GM19238 (cell line): ENCODE measurements at regions not wholly inside any gene's neighbourhood (a gene's known extent, or its start where the extent isn't known, plus 50 kb on each side); places are given as distances from the start of the nearest gene placed in this dataset.
"Not testable (repeated sequence)": the region's sequence is repeated elsewhere in the genome, so short reads cannot be mapped to it uniquely, and the experiment has no call there.

ENCODE experiments used
- DNase-seq: peaks from one replicate; pipeline ENCODE4 v3.0.0; 2011; ENCODE audit warnings: low spot score; ENCODE audit not compliant: insufficient read length

DNA sequence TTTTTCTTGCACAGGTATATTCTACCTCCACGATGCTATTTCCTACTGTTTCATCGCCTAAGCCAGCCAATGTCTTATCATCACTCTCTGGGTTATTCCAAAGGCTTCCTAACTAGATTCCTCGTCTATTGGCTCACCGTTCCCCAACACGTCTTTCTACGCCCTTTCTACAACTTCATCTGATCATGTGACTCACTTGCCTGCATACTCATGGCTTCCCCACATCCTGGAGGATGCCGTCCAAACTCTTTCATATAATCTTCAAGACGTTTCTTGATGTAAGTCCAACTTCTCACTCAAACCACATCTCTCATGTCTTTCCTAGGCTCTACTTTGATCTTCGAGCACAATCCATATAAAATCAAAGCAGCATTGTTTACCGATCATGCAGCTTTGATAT is 322.0 kb upstream of the PPARGC1A start:
- no peak for DNase-seq

DNA sequence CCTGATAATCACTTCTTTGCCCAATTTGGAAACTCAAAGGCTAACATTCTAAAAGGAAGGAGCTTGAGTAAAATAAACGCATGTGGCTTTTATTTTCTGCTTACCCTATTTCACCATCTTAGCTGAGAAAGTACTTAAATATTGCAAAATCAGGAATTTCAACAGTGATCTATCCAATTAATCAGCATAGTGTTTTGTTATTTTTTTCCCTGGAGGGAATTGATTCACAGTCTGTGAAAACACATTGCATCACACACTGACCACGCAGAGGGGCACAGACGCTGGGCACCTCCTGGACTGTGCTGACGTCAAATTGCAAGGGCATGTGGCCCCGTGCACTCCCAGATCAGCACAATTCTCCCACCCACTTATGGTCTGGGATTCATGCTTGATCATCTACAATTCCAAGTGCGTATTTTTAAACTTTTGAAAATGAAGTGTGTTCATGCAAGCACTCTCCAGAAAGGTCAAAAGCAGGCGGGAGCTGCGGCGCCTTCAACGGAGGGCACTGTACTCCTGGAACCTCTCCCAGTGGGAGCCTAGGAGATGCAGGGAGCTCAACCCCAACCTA is 320.6 kb upstream of the PPARGC1A start:
- DNase-seq: no peak

DNA sequence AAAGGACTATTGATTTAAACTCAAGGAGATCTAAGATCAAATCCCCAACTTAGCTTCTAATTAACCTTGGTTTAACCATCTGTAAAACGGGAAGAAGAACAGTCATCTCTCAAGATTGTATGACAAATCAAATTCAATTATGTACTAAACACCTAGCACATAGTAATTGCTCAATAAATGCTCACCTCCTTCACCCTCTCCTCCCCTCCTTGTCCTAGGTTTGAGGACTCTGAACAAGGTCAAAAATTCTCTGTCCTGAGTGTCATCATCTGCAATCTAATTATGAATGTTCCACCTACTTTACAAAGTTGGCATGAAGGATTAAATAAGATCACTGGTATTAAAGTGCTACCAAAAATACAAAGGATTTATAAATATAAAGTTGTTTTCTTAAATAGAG is 320.1 kb upstream of the PPARGC1A start:
- no peak for DNase-seq

DNA sequence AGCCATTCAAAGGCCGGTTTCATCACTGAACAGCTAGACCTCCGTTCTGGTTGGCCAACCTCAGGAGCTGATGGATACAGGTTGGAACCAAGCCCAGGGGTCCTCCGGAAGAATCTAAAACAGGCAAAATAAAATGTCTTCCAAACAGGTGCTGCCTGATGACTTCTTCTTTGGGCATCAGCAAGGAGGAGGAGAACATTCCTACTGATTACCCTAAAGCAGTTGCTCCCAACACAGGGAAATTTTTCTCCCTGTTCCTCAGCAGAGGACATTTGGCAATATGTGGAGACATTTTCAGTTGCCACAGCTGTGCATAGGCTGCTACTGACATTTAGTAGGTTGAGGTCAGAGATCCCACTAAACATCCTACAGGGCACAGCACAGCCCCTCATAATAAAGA is 319.3 kb upstream of the PPARGC1A start:
- DNase-seq: no peak

DNA sequence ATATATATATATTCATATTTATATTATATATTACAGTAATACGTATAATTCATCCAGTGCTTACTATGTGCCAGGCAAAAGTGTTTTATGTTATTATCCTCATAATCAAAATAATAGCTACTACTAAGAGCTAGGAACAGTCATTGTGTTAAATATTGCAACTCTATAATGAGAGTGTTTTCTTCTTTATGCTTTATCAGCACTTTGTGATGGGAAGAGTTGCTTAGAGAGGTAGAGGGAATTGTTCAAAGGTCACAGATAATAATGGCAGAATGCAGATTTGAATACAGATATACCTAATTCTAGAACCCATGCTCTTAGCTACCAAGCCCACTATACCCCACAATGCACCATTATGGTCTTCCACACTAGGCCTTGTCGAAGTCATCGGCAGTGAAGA is 318.8 kb upstream of the PPARGC1A start:
- no peak for DNase-seq

DNA sequence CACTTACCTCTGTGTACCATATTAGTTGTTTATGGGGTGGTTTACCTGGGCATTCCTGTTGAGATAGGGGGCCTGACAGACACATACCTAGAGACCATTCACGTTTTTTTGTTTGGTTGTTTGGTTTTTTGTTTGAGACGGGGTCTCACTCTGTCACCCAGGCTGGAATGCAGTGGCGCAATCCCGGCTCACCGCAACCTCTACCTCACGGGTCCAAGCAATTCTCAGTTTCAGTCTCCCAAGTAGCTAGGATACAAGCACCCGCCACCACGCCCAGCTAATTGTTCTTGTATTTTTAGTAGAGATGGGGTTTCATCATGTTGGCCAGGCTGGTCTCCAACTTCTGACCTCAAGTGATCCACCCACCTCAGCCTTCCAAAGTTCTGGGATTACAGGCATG is 314.9 kb upstream of the PPARGC1A start:
- DNase-seq: not testable (repeated sequence)

DNA sequence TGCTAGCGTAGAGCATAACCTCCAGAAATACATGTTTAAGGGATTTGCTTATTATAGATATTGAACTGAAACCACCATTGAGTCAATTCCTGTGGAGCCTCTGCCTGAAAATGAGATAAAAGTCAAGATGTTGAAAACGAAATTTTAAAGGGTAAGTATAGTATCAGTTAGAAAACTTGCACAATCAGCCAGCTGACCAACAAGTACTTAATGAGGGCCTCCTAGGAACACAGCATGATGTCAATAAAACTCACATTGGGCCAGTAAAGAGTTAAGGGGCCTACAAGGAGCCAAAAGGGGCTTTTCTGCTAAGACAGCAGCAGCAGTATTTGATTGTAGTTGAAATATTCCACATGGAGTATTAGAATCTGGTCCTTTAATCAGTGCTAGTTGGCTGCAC is 314.1 kb upstream of the PPARGC1A start:
- no peak for DNase-seq

DNA sequence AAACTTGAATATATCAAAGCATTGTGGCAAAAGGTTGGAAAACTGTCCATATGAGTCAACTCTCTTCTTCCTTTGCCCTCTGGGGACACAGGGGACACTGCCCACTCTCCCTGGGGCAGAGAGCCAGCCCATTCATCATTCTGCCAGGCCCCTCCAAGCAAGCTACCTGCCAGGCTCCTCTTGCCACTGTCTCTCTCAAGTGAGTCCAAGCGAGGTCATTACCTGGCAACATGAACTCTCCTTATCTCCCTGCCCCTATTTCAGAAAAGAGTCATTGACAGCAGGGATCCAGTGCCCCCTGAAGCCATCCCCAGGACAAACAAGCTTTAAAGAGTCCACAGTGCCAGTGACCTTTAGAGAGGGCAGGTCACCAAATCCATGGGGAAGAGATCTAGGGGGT is 312.7 kb upstream of the PPARGC1A start:
- DNase-seq: no peak

DNA sequence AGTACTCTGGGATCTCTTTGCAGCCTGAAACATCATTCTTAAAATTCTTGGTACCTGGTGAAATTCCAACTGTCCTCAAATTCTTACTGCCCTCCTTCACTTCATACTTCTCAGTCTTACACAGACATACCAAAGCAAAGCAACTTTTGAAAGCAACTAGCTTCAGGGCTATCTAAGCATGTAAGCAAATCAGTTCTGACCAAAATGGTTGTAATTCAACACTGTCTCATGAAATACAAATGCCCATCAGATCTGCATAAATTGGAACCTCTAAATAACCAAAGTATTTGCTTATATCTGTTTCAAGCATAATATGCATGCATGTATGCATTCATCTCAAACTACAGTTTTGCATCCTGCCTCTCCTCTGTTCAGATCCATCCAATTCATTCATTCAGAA is 308.1 kb upstream of the PPARGC1A start:
- DNase-seq: no peak

DNA sequence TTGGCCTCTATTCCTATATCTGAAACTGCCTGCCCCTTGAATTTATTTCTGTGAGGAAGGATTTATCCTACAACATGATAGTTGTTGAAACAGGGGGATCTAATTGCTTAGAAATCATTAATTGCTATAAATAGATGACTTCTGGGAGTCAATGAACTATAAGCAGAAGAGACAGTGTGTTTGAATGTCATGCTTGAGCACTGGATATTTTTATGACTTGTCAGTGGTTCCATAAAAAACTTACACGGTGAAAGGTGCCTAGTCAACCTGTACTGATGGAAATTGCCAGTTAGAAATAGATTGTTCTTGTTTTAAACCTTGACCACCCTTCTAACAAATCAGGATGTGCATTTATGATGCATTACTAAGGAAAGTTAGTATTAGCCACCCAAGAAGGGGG is 306.9 kb upstream of the PPARGC1A start:
- no peak for DNase-seq

DNA sequence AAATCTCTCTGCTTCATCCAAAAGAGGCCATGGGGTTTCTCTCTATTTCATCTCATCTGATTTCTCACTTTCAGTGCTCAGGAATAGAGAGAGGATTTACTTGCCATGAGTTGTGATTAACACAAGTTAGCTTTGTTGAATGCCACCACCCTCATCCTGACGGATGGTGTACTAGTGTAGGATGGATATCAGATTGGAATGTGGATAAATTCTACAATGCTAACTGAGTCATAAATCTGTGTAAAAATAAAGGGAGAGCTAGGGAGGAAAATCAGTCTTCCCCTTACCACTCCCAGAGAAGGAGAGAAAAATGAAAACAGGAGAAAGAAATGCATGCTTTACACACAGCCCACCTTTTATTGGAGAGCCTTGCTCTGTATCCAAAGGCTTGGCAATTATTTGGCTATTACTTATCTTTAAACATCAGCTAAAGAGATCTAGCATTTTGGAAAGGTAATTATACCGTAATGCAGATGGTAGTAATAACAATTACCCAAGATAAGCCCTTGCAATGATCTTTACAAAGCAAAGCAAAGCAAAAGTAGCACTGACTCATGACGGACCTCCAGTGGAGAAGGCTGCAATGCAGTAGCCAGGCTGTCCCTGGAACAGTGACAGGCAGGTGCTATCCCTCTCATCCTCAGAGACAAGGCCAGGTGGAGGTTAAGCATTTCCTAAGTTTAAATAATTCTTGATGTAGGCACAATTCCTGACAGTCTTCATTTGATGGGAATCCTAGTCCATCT is 306.3 kb upstream of the PPARGC1A start:
- no peak for DNase-seq

DNA sequence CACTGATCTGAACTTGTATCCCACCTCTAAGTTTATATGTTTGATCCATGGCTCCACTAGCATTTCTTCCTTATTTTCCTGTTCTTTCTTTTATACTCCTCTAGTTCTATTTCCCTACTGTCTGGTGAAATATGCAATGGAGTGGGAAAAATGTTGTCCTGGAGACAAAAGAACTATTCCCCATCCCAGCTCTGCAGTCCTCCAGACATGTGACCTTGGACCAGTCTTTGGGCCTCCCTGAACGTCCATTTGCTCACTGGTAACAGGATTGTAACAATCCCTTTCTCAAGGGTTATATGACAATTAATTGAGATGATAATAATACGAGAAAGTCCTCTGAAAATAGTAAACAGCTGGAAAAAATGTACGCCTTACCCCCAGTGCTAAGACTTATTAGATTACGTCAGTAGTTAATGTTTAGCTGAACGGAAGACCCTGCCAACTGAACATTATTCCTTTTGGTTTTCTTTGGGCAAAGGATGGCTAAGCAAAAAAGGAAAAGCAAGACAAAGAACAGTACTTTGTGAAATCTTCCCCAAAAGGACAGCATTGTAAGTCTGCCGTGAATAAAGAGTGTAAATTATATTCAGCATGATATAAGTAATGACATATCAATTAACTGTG is 302.3 kb upstream of the PPARGC1A start:
- DNase-seq: no peak

DNA sequence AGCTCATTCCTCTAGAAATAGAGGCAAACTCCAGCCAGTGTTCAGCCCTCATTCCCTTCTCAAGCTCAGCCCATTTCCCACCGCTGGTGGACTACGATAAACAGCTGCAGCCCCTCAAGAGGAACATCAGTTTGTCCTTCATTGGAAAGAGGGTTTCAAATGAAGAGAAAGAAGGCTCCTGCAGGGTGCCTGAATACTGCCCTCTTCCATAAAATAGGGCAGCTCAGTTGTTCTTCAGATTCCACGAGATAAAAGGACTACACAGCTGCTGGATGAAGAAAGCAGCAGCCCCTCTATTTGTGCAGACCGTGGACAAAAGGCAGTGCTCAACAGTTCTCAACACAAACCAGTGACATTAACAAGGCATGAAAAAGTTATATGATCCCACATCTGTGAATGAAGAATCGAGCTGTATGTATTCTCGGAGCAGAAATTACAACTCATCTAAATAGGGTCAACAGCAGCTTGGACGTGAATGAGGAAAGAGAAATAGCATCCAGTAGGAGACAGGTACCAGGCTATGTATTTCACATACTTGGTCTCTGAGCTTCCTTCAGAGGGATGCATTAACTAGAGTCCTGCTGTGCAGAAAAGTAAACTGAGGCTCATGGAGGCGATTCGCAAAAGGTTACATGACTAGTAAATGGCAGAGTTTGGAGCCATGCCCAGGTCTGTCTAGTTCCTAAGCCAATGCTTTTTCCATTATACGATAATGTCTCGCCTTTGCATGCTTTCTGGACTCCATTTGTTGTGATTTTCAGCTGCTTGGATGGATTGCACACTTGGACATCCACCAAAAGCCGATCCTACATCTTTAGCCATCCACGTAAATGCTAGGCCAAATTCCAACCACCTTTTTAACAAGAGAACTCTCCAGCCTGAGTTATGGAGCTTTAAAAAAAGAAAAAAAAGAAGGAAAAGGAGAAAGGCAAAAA is 301.2 kb upstream of the PPARGC1A start:
- DNase-seq: no peak

DNA sequence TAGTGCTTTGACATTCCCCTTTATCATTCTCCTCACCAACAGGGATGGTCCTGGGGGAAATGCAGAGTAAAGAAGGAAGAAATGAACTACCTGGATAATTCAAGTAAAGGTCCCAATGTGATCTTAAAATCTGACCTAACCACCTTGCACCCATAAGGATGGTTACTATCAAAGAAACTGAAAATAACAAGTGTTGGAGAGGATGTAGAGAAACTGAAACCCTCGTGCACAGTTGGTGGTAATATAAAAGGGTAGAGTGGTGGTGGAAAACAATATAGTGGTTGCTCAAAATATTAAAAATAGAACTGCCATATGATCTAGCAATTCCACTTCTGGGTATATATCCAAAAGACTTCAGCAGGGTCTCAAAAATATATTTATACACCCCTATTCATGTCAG is 298.6 kb upstream of the PPARGC1A start:
- no peak for DNase-seq

DNA sequence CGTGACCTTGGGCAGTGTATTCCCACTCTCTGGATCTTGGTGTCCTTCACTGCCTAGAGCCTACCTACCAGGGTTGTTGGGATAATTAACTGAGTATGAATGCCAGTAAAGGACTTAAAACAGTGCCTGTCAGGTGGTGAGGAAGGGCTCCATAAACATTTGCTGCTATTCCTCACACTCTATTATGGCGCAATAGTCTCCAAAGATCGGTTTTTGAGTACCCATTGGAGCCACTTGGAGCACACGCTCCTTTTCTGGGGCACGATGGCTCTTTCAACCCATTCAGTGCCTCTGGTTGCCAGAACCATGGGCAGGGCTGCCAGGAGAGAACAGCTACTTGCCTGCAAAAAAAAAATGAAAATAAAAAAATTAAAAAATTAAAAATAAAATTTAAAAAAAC is 296.6 kb upstream of the PPARGC1A start:
- no peak for DNase-seq

DNA sequence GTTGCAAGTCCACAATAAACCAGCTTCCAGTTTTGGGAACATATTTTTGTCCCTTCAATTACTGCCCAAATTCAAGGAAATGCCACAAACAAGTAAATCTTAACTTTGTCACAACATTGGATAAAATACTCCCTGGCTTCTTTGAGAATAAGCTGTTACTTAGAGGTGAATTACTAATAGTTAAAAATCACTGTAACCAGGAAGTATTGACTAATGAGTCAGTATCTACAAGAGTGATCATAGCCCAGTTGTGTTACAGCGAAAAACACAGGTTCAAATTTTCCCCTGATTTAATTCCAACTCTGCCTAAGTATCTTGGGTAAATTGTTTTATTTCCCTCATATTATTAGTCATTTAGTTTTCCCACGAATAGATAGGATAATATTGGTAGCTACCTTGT is 291.2 kb upstream of the PPARGC1A start:
- no peak for DNase-seq

DNA sequence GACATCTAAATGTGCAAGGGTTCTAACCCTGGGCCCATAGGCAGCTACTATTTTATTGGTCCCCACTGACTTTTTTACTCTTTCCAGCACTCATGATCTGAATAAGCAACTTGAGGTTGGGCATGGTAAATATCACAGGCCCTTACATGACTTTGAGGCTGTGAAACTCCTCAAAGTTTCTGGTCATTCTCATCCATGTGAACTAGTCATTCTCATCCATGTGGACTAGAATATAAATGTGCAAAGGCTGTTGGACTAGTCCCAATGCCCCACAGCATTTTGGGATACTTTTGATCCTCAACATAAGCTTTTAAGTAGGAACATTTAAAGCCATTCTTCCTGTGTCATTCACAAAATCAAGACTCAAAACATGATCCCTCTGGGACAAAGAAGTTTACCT is 290.7 kb upstream of the PPARGC1A start:
- DNase-seq: no peak

DNA sequence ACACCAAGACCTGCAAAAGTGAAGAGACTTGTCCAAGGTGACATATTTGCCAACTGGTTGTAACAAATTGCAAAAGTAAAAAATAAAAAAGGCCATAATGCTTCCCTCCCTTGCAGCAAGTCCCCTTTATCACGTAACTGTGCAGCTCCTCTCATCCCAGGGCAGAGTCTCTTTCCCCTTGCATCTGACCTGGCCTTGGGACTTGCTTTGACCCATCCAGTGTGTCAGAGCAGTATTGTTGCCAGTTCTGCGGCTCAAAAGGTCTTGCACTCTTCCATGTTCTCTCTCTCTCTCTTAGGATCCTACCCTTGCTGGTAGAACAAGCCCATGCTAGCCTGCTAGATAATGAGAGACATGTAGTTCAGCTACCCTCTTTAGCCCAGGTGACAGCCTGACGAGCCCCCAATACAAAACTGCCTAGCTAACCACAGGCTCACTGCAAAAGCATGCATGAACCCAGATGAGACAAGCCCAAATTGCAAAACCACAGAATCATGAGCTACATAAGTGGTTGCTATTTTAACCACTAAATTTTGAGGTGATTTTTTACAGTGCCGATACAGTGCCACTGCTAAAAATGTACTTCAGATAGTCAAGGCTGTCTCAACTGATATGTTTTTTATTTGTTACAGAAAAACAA is 289.5 kb upstream of the PPARGC1A start:
- no peak for DNase-seq

DNA sequence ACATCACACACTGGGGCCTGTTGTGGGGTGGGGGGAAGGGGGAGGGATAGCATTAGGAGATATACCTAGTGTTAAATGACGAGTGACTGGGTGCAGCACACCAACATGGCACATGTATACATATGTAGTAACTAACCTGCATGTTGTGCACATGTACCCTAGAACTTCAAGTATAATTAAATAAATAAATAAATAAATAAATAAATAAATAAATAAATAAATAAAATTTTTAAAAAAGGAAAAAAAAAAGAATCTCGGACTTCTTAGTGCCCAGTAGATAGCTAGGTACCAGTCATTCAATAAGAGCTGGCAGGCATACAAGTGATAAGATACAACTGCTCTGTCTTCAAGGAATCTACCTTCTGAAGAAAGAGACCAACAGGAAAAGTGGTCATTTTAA is 287.6 kb upstream of the PPARGC1A start:
- not testable (repeated sequence) for DNase-seq

DNA sequence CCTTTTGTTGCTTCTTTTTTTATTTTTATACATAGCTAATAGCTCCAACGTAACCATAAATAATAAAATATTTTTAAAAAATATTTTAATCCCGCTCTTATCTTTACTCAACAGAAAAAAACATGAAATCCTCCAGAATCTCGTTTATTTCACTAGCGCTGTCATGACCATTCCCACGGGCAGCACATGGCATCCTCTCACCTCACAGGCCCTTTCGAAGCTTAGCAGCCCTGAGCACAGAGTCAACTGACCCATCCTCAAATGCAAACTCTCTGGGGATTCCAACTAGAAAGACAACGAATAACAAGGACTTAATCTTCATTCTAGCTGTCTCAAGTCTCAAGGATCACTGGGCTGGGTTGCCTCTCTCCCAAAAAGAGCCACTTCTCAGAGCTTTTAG is 285.9 kb upstream of the PPARGC1A start:
- DNase-seq: no peak

DNA sequence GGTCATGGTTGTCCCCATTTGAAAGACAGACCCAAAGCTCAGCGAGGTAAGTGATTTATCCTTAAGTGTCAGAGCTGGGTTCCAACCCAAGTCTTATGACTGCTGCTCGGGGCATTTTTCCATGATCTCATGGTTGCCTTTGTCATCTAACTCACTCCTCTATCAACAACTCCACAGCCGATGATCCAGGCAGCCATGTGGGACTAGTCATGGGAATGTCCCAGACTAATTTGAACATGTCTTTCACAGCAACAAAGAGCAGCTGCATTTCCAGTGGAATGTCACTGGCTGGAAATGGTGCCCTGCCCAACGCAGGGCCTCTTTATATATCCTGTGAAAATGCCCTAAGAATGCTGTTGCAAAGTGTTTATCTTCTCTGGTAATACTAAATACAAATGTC is 284.8 kb upstream of the PPARGC1A start:
- no peak for DNase-seq
